NCI-H1417 treated with DMSO at 0.1 percent for 48 hours (cell line): ENCODE measurements at regions not wholly inside any gene's neighbourhood (a gene's known extent, or its start where the extent isn't known, plus 50 kb on each side); places are given as distances from the start of the nearest gene placed in this dataset.
"Not testable (repeated sequence)": the region's sequence is repeated elsewhere in the genome, so short reads cannot be mapped to it uniquely, and the experiment has no call there.

ENCODE experiments used
- DNase-seq: peaks from one replicate; lab custom pipeline; 2025; lab: John Stamatoyannopoulos, UW

- DNase-seq, result no peak
Observed at GRCh38 chr2:34193164-34193563, 594.1 kb upstream of the FAM98A start.

DNA sequence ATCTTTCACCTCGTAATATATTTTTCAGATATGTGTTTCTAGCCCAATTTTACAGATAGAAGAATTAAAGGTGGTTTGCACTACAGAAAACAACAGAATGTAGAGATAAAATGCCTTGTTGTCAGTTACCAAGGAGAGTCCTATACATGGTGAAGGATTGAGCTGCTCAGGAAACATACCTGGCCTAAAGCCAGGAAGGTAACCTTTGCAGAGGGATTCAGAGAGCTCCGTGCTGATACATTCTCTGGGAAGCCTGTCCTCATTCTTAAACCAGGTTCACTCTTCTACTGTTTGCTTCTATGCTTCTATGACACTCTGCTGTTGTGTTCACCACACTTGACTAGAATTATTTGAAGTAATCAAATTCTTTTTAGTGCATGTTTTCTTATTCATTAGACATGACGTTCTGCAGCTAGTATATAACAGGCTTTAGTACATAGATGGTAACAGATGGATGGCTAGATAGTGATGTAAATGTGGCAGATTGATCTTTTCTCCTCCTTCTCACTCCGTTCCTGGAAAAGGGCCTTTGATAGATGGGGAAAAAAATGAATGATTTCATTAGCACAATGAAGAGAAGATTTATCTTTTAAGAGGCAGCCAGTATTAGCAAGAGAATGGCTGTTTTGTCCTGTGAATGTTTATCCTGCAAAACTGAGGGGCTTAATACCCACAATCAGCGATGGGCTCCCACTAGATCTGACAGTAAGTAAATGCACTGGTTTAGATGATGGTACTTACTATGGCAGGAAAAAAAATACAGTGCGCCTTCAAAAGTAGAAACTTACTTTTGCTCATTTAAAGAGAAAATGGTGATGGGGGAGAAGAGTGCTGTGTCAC is 589.6 kb upstream of the FAM98A start:
- DNase-seq, result no peak

DNA sequence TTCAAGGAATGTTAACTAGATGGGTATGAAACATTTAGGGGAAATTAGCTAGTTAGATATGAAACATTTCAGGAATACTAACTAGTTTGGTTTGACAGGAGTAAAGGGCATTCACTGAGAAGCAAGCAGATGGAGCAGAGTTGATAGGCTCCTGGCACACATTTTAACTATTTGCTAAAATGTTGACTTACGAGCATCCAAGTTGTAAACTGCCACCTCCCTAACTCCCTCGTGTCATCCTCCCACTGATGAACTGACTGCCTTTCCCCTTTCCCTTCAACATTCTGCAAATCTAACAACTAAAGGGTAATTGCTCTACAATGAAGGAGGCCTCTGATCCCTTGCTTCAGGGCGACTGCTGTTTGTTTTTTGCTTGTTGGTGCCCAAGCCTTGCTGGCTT is 580.4 kb upstream of the FAM98A start:
- no peak for DNase-seq

GRCh38 chr2:34178482-34178881 is 579.4 kb upstream of the FAM98A start:
- DNase-seq, result no peak

DNA sequence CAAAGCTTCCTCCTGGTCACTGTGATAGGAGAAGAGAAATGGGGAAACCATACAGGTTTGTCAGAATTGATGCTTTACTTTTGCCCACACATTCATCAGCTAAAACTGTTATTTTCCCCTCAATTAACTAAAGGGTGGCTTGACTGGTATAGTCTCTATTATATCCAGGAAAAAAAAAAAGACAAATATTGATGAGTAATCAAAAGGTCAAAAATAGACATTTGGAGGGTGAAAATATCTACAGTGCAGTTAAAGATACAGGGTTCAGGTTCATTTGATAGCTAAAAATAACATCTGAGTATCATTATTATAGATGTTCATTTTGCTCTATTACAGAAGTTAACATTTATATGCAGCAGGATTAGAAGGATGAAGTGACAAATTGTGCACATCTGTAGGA is 577.6 kb upstream of the FAM98A start:
- DNase-seq, result no peak

- DNase-seq, result no peak
Observed at GRCh38 chr2:34174506-34174905, 575.4 kb upstream of the FAM98A start.

- no peak for DNase-seq
Observed at GRCh38 chr2:34162231-34162630, 563.1 kb upstream of the FAM98A start.

- DNase-seq, result no peak
Observed at GRCh38 chr2:34161549-34161948, 562.5 kb upstream of the FAM98A start.

- DNase-seq, result no peak
Observed at GRCh38 chr2:34159901-34160300, 560.8 kb upstream of the FAM98A start.

GRCh38 chr2:34153484-34153883 is 554.4 kb upstream of the FAM98A start:
- DNase-seq, result no peak

DNA sequence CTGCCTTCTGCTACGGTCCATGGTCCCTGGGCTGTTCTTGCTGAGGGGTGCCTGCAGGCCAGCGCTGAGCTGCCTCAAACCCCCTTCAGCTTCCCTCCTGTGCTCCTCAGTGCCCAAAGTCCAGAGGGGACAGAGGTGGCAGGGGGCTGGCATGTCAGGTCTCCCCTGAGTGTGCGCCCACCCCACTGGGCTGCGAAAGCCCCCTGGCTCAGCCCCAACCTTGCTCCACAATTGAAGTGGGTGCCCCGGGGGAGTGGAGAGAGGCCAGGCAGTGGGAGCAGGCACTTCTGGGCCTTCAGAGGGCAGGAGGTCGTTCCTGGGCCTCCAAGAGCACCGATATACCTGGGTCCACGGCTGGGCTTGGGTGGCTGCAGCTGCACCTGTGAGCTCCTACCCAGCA is 548.7 kb upstream of the FAM98A start:
- no peak for DNase-seq

DNA sequence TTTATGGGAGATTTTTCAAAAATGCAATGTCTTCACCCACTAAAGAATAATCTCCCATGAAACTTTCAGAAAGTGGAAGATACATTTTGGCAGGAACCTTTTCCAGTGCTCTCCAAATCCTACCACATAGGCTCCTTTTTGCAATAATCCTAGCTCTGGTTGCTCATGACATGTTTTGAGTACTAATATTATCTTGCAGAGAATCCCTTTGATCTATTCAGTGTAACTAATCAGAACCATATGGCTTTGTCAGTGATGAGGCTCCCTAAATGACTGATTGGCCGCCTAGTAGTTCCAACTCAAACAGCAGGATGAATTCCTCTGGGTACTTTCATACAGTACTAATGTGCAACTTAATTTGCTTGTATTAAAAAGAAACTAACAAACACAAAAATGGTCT is 544.0 kb upstream of the FAM98A start:
- no peak for DNase-seq

DNA sequence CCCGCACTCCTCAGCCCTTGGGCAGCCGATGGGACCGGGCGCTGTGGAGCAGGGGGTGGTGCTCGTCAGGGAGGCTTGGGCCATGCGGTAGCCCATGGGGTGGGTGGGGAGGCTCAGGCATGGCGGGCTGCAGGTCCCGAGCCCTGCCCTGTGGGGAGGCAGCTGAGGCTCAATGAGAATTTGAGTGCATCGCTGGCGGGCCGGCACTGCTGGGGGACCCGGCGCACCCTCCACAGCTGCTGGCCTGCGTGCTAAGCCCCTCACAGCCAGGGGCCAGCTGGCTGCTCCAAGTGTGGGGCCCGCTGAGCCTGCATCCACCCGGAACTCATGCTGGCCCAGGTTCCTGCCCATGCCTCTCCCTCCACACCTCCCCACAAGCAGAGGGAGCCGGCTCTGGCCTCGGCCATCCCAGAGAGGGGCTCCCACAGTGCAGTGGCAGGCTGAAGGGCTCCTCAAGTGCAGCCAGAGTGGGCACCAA is 543.5 kb upstream of the FAM98A start:
- DNase-seq, result not testable (repeated sequence)

DNA sequence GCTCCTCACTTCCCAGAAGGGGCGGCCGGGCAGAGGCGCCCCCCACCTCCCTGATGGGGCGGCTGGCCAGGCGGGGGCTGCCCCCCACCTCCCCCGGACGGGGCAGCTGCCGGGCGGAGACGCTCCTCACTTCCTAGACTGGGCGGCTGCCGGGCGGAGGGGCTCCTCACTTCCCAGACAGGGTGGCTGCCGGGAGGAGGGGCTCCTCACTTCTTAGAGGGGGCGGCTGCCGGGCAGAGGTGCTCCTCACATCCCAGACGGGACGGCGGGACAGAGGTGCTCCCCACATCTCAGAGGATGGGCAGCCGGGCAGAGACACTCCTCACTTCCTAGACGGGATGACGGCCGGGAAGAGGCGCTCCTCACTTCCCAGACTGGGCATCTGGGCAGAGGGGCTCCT is 534.0 kb upstream of the FAM98A start:
- DNase-seq, result not testable (repeated sequence)

GRCh38 chr2:34126279-34126678 is 527.2 kb upstream of the FAM98A start:
- no peak for DNase-seq

GRCh38 chr2:34123996-34124785 is 525.1 kb upstream of the FAM98A start:
- no peak for DNase-seq

DNA sequence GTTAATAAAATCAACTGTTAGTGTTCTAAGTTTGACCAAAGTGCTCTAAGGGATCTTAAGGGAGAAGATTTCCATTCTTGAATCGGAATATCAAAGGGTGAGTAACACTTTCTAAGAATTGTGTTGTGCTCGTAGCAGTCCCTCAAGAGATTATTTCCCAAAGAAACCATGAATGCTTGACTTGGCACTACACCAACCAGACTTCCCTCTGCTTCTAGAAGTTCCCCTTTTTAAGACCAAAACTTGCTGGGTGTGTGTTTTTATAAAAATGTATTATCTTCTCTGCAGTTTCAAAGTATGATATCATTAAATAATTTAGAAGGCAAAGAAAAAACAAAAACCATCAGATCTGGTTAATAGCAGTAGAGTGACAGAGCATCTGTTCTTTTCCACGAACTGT is 522.0 kb upstream of the FAM98A start:
- no peak for DNase-seq

- DNase-seq, result no peak
Observed at GRCh38 chr2:34115076-34115475, 516.0 kb upstream of the FAM98A start.

DNA sequence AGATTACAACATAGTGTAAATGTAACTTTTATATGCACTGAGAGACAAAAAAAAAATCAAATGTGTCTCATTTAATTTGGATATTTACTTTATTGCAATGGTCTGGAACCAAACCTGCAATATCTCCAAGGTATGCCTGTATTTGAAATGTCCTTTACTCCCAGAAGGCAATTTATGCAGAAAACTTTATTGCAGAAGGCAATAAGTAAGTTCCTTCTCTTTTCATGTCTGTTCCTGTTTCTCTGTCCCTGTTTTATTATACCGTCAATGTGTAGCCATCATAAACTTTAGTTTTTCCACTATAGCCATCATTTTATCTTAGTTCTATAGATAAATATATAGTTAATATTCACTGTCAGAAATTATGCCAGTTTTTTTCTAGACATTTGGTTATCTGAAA is 513.1 kb upstream of the FAM98A start:
- DNase-seq, result no peak

DNA sequence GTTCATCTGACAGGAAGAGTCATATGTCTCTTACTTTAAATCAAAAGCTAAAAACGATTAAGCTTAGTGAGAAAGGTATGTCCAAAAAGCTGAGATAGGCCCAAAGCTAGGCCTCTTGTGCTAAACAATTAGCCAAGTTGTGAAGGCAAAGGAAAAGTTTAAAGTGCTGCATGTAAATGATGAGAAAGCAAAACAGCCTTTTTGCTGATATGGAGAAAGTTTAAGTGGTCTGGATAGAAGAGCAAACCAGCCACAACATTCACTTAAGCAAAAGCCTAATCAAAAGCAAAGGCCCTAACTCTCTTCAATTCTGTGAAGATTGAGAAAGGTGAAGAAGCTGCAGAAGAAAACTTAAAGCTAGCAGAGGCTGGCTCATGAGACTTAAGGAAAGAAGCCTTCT is 511.3 kb upstream of the FAM98A start:
- no peak for DNase-seq

DNA sequence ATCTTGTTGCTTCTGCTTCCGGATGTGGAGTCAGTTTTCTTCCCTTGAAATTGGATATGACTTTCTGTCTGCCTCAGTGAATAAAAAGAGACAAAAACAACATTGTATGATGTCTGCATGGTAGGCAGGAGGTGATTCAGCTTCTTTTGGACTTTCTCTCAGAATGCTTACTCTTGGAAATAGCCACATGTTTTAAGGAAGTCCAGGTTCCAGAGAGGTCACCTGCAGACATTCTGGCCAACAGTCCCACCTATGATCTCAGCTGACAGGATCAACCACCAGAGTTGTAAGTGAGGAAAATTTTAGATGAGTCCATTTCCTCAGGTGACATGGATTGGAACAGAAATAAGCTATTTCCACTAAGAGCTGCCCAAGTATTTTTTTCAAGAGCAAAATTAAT is 508.7 kb upstream of the FAM98A start:
- DNase-seq, result no peak

DNA sequence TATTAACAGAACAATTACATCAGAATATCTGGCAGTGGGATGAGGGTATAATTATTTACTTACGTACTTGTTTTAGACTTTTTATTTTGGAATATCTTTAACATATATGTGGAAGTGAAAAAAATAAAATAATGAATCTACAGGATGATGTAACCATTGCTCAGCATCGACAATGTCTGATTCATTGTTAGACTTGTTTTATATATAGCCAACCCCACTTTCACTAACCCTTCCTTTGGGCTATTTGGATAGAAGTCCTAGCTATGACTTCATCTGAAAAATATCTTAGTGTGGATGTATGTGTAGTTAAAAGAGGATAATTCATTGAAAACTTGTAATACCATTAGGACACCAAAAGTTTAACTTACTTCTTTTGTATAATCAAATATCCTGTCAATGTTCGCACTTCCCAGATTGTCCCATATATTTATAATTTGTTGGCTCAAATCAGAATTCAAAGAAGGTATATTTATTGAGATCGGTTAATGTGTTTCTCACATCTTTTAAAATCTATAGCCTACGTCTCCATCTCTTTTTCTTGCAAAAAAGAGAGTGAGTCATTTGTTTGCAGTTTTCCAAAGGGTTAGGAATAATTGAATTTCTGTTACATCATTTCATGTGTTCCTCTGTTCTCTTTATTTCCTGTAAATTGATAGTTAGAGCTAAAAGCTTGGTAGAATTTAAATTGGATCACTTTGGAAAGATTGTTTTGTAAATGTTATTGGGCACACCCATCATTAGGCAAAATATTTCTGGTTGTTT is 506.1 kb upstream of the FAM98A start:
- no peak for DNase-seq

GRCh38 chr2:34104601-34105000 is 505.5 kb upstream of the FAM98A start:
- DNase-seq, result no peak
